GM23338 (cell line): ENCODE measurements at regions not wholly inside any gene's neighbourhood (a gene's known extent, or its start where the extent isn't known, plus 50 kb on each side); places are given as distances from the start of the nearest gene placed in this dataset.
A peak's percentile ranks its signal among the peaks of the same experiment; 100 is the strongest.

ENCODE experiments used
- ATAC-seq: fragments of 200-7000 bp; cut with Tn5 transposase; 3 replicates; pipeline ENCODE4 v1.9.1; 2020
- DNase-seq: peaks from one replicate; pipeline ENCODE4 v3.0.0-alpha.2; 2015; ENCODE audit warnings: low spot score
- H2AFZ ChIP-seq: fragments of 200-600 bp; sonication (generic); 2 replicates; pipeline ENCODE4 v1.8.0; 2016; ENCODE audit warnings: antibody characterized with exemption, mild to moderate bottlenecking, moderate library complexity
- H3F3A ChIP-seq: fragments of 200-600 bp; sonication (generic); replicated peaks from 2 replicates; pipeline ENCODE4 v1.8.0; 2017; ENCODE audit warnings: antibody characterized with exemption, mixed run types, low read depth
- H3K27ac ChIP-seq: fragments of 200-600 bp; sonication (generic); 2 replicates; pipeline ENCODE4 v1.6.1; 2016; ENCODE audit warnings: low read depth
- H3K27me3 ChIP-seq: fragments of 200-600 bp; sonication (generic); 2 replicates; pipeline ENCODE4 v1.8.0; 2016; ENCODE audit warnings: mild to moderate bottlenecking, mixed run types, moderate library complexity; ENCODE audit not compliant: insufficient read depth
- H3K36me3 ChIP-seq: fragments of 200-600 bp; sonication (generic); 2 replicates; pipeline ENCODE4 v1.8.0; 2016; ENCODE audit warnings: mild to moderate bottlenecking; ENCODE audit not compliant: insufficient read depth
- H3K4me1 ChIP-seq: fragments of 200-600 bp; sonication (generic); 2 replicates; pipeline ENCODE4 v1.8.0; 2016; ENCODE audit warnings: mild to moderate bottlenecking, moderate library complexity; ENCODE audit not compliant: insufficient read depth
- H3K4me2 ChIP-seq: fragments of 200-600 bp; sonication (generic); 2 replicates; pipeline ENCODE4 v1.7.1; 2017; ENCODE audit warnings: mixed run types
- H3K4me3 ChIP-seq: fragments of 200-600 bp; sonication (generic); 2 replicates; pipeline ENCODE4 v1.6.1; 2016; ENCODE audit warnings: mixed run types
- H3K79me2 ChIP-seq: fragments of 200-600 bp; sonication (generic); replicated peaks from 2 replicates; pipeline ENCODE4 v1.8.0; 2017; ENCODE audit warnings: mild to moderate bottlenecking; ENCODE audit not compliant: insufficient read depth
- H3K9me2 ChIP-seq: fragments of 200-600 bp; sonication (generic); 2 replicates; pipeline ENCODE4 v1.8.0; 2017; ENCODE audit not compliant: insufficient read depth
- H4K20me1 ChIP-seq: fragments of 200-600 bp; sonication (generic); replicated peaks from 2 replicates; pipeline ENCODE4 v1.8.0; 2017; ENCODE audit warnings: mild to moderate bottlenecking; ENCODE audit not compliant: insufficient read depth
- H3K27ac Mint-ChIP-seq: 2 replicates; pipeline ENCODE4 v1.8.0; 2020; ENCODE audit warnings: inconsistent platforms, mild to moderate bottlenecking, moderate library complexity, mixed read lengths
- H3K27me3 Mint-ChIP-seq: 3 replicates; pipeline ENCODE4 v1.8.0; 2022; ENCODE audit warnings: low read depth, mild to moderate bottlenecking, moderate library complexity, mixed read lengths, inconsistent platforms; ENCODE audit not compliant: insufficient read depth, poor library complexity
- H3K36me3 Mint-ChIP-seq: 3 replicates; pipeline ENCODE4 v1.8.0; 2021; ENCODE audit warnings: low read depth, mild to moderate bottlenecking, inconsistent platforms, moderate library complexity, mixed read lengths
- H3K4me1 Mint-ChIP-seq: 3 replicates; pipeline ENCODE4 v1.8.0; 2020; ENCODE audit warnings: mild to moderate bottlenecking, inconsistent platforms, mixed read lengths
- H3K4me3 Mint-ChIP-seq: 3 replicates; pipeline ENCODE4 v1.8.0; 2021; ENCODE audit warnings: moderate library complexity, mild to moderate bottlenecking, inconsistent platforms, mixed read lengths
- H3K9me3 Mint-ChIP-seq: 3 replicates; pipeline ENCODE4 v1.8.0; 2020; ENCODE audit warnings: moderate library complexity, mild to moderate bottlenecking, inconsistent platforms, mixed read lengths
- CREB1 ChIP-seq: fragments of 250-450 bp; sonication (Bioruptor Pico); IDR thresholded peaks from 2 replicates; pipeline ENCODE4 v1.5.0; 2020; ENCODE audit warnings: low read depth, mild to moderate bottlenecking, moderate library complexity
- EZH2 ChIP-seq: fragments of 200-600 bp; sonication (generic); IDR thresholded peaks from one replicate; pipeline ENCODE4 v1.8.0; 2017; ENCODE audit warnings: antibody characterized with exemption, mild to moderate bottlenecking, low read depth; ENCODE audit not compliant: unreplicated experiment
- EZH2phosphoT487 ChIP-seq: fragments of 200-600 bp; sonication (generic); IDR thresholded peaks from one replicate; pipeline ENCODE4 v1.8.1; 2018; ENCODE audit warnings: antibody characterized with exemption; ENCODE audit not compliant: unreplicated experiment
- NANOG ChIP-seq: IDR thresholded peaks from 2 replicates; pipeline ENCODE4 v1.6.1; 2016; ENCODE audit warnings: antibody characterized with exemption, borderline replicate concordance
- POLR2AphosphoS5 ChIP-seq: IDR thresholded peaks from 2 replicates; pipeline ENCODE4 v1.6.1; 2016; ENCODE audit warnings: antibody characterized with exemption, low read depth
- STAT1 ChIP-seq: IDR thresholded peaks from one replicate; pipeline ENCODE4 v1.6.1; 2016; ENCODE audit warnings: antibody characterized with exemption; ENCODE audit not compliant: unreplicated experiment
- ZNF114 ChIP-seq: fragments of 250-450 bp; sonication (Bioruptor Pico); IDR thresholded peaks from 2 replicates; pipeline ENCODE4 v1.5.0; 2020; ENCODE audit warnings: mild to moderate bottlenecking, moderate library complexity
- TF ChIP-seq, protein P1 (sequence below), 2 experiments: fragments of 200-600 bp in 1 of 2; sonication (generic) in 1 of 2; conservative IDR thresholded peaks; 2 replicates each; pipeline versions ENCODE4 v1.5.1 to v1.6.1; 2016 to 2017; ENCODE audit warnings: antibody characterized with exemption in 2 of 2, low read depth in 2 of 2, mild to moderate bottlenecking in 2 of 2, moderate library complexity in 1 of 2
- TF ChIP-seq, protein P2 (sequence below): IDR thresholded peaks from 2 replicates; pipeline ENCODE4 v1.6.1; 2016; ENCODE audit warnings: antibody characterized with exemption
- TF ChIP-seq, protein P3 (sequence below): IDR thresholded peaks from one replicate; pipeline ENCODE4 v1.6.1; 2018; ENCODE audit warnings: antibody characterized with exemption; ENCODE audit not compliant: unreplicated experiment

DNA sequence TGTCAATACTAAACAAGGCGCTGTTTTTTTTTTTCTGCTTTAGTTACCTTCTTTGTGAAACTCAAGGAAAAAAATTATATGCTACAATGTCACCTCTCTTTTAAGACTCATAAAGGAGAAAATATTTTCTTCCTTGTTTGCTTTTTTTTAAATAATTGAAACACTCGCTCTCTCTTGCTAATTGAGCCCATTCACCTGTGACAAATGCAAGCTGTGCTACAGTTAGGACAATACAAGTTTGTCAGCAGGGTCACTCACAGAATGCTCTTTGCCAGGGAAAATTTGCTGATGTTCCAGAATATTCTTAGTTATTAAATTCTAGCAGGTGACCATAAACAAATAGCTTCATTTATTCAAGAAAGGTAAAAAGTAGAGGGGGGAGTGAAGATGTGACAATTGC, 375.9 kb upstream of the DPPA4 start:
- ATAC-seq (peak; percentile 48; the same call in 2 of the 3 replicates), DNase-seq (peak; percentile 3)
- no peaks in the 10 kb centered on the region for H3K27me3 Mint-ChIP-seq
- Histone ChIP-seq H3K4me2 (peak overlapping the region; percentile 11), H4K20me1 (no peaks in the 10 kb centered on the region), H3K36me3 (no peaks in the 10 kb centered on the region), H3K4me3 (no peak overlapping the region), H3K27ac (no peak overlapping the region), H2AFZ (no peak overlapping the region), H3K79me2 (no peaks in the 10 kb centered on the region), H3K4me1 (peaks cover 12% of the 10 kb centered on the region; the same call in 1 of the 2 replicates), H3F3A (no peaks in the 10 kb centered on the region), H3K27me3 (no peaks in the 10 kb centered on the region), H3K9me2 (peaks cover 5% of the 10 kb centered on the region; the same call in 1 of the 2 replicates)
- H3K36me3 Mint-ChIP-seq = peaks cover 5% of the 10 kb centered on the region; the same call in 2 of the 3 replicates
- H3K9me3 Mint-ChIP-seq = peaks cover 11% of the 10 kb centered on the region
- H3K4me3 Mint-ChIP-seq = no peak overlapping the region
- H3K4me1 Mint-ChIP-seq = peaks cover 14% of the 10 kb centered on the region
- TF ChIP-seq, protein P1, sequence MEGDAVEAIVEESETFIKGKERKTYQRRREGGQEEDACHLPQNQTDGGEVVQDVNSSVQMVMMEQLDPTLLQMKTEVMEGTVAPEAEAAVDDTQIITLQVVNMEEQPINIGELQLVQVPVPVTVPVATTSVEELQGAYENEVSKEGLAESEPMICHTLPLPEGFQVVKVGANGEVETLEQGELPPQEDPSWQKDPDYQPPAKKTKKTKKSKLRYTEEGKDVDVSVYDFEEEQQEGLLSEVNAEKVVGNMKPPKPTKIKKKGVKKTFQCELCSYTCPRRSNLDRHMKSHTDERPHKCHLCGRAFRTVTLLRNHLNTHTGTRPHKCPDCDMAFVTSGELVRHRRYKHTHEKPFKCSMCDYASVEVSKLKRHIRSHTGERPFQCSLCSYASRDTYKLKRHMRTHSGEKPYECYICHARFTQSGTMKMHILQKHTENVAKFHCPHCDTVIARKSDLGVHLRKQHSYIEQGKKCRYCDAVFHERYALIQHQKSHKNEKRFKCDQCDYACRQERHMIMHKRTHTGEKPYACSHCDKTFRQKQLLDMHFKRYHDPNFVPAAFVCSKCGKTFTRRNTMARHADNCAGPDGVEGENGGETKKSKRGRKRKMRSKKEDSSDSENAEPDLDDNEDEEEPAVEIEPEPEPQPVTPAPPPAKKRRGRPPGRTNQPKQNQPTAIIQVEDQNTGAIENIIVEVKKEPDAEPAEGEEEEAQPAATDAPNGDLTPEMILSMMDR (conservative IDR thresholded peaks at IDR 0.05; ENCODE audit: low read depth in 2 of 2) = no peak
- TF ChIP-seq POLR2AphosphoS5 (no peak), CREB1 (CRISPR knock-in tag) (no peak), NANOG (no peak)
- no peak overlapping the region for H3K27ac Mint-ChIP-seq

DNA sequence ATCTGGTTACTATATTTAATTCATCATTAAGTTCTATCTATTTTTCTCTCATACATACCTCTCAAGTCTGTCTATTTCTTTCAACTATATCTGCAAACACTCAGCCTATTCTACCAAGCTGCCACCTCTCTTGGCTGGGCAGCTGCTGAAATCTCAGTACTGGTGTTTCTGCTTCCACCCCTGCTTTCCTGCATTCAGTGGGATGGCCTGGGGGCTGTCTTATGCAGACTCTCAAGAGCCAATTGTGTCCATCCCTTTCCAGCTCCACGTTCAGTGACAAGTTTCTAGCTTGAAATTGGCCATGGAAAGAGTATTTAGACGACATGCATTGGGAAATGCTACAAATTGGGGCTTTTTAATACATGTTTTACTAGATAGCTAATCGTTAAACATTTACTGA, 378.4 kb upstream of the DPPA4 start:
- no peaks in the 10 kb centered on the region for H3K36me3 ChIP-seq
- no peak overlapping the region for H3K27ac ChIP-seq
- TF ChIP-seq NANOG (no peak), STAT1 (no peak), ZNF114 (no peak), EZH2 (no peak), CREB1 (CRISPR knock-in tag) (no peak), POLR2AphosphoS5 (no peak), EZH2phosphoT487 (no peak)
- TF ChIP-seq, protein P2, sequence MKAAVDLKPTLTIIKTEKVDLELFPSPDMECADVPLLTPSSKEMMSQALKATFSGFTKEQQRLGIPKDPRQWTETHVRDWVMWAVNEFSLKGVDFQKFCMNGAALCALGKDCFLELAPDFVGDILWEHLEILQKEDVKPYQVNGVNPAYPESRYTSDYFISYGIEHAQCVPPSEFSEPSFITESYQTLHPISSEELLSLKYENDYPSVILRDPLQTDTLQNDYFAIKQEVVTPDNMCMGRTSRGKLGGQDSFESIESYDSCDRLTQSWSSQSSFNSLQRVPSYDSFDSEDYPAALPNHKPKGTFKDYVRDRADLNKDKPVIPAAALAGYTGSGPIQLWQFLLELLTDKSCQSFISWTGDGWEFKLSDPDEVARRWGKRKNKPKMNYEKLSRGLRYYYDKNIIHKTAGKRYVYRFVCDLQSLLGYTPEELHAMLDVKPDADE = no peak
- TF ChIP-seq, protein P3, sequence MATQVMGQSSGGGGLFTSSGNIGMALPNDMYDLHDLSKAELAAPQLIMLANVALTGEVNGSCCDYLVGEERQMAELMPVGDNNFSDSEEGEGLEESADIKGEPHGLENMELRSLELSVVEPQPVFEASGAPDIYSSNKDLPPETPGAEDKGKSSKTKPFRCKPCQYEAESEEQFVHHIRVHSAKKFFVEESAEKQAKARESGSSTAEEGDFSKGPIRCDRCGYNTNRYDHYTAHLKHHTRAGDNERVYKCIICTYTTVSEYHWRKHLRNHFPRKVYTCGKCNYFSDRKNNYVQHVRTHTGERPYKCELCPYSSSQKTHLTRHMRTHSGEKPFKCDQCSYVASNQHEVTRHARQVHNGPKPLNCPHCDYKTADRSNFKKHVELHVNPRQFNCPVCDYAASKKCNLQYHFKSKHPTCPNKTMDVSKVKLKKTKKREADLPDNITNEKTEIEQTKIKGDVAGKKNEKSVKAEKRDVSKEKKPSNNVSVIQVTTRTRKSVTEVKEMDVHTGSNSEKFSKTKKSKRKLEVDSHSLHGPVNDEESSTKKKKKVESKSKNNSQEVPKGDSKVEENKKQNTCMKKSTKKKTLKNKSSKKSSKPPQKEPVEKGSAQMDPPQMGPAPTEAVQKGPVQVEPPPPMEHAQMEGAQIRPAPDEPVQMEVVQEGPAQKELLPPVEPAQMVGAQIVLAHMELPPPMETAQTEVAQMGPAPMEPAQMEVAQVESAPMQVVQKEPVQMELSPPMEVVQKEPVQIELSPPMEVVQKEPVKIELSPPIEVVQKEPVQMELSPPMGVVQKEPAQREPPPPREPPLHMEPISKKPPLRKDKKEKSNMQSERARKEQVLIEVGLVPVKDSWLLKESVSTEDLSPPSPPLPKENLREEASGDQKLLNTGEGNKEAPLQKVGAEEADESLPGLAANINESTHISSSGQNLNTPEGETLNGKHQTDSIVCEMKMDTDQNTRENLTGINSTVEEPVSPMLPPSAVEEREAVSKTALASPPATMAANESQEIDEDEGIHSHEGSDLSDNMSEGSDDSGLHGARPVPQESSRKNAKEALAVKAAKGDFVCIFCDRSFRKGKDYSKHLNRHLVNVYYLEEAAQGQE = no peak
- TF ChIP-seq, protein P1 (conservative IDR thresholded peaks at IDR 0.05; ENCODE audit: low read depth in 2 of 2) = no peak

More for the DNA sequence above, 378.4 kb upstream of the DPPA4 start:
- peaks cover 12% of the 10 kb centered on the region; the same call in 1 of the 2 replicates for H3K4me1 ChIP-seq
- Mint-ChIP-seq H3K9me3 (peaks cover 6% of the 10 kb centered on the region; the same call in 2 of the 3 replicates), H3K36me3 (peaks cover 1% of the 10 kb centered on the region; the same call in 2 of the 3 replicates), H3K27ac (no peak overlapping the region), H3K4me1 (peaks cover 14% of the 10 kb centered on the region), H3K4me3 (no peak overlapping the region), H3K27me3 (no peaks in the 10 kb centered on the region)
- no peaks in the 10 kb centered on the region for H4K20me1 ChIP-seq
- H3K9me2 ChIP-seq = peaks cover 3% of the 10 kb centered on the region; the same call in 1 of the 2 replicates
- no peak overlapping the region for H3K4me2 ChIP-seq
- H2AFZ ChIP-seq = no peak overlapping the region; the same call in 1 of the 2 replicates
- no peaks in the 10 kb centered on the region for H3K27me3 ChIP-seq
- no peaks in the 10 kb centered on the region for H3K79me2 ChIP-seq
- H3F3A ChIP-seq = no peaks in the 10 kb centered on the region
- ATAC-seq = no peak
- no peak for DNase-seq
- H3K4me3 ChIP-seq = no peak overlapping the region
